ENCODE measurements at regions not wholly inside any gene's neighbourhood (a gene's known extent, or its start where the extent isn't known, plus 50 kb on each side); places are given as distances from the start of the nearest gene placed in this dataset.
"Not testable (repeated sequence)": the region's sequence is repeated elsewhere in the genome, so short reads cannot be mapped to it uniquely, and the experiment has no call there.

GRCh38 chr3:147333098-147333497 is 73.2 kb downstream of the ZIC4 start:
- FAIRE-seq, result no peak

DNA sequence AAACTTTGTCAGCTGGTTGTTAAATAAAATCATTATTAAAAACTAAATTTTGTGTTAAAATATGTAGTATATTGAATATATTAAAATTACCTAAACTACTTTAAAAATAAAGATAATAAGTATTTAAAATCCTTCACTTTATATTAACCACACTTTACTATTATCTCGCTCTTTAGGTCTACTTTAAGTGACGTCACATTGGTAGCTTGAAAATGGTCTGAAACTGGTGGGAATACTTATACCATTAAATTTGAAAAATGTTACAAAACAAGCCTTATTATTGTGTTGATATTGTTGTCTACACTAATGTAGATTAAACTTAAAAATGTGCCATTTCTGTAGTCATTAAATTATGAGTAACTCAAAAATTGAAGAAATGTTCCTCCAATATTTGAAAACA is 77.6 kb downstream of the ZIC4 start:
- FAIRE-seq, result no peak

- FAIRE-seq, result no peak
Observed at GRCh38 chr3:147324356-147324755, 82.0 kb downstream of the ZIC4 start.

GRCh38 chr3:147318900-147319299 is 87.4 kb downstream of the ZIC4 start:
- FAIRE-seq, result no peak

- not testable (repeated sequence) for FAIRE-seq
Observed at GRCh38 chr3:147317080-147317479, 89.3 kb downstream of the ZIC4 start.

- FAIRE-seq, result no peak
Observed at GRCh38 chr3:147313513-147313912, 92.8 kb downstream of the ZIC4 start.

GRCh38 chr3:147312786-147313280 is 93.5 kb downstream of the ZIC4 start:
- FAIRE-seq, result no peak

DNA sequence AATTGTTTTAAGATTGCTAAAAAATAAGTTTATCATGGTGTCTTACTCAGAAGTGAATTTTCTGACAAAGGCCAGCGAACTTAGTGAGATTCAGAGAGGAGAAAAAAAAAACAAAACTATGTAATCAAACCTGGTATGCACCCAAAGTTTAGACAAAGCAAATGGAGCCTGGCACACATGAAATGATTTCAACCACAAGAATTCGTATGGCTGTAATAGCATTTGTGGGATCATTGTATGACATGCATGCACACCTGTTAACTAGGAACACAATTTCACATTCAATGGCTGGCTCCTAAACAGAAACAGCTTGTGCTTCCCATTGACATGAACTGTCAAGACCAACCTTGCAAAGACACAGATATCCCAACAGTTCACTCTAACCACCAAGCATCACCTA is 94.6 kb downstream of the ZIC4 start:
- FAIRE-seq, result no peak

- FAIRE-seq, result no peak
Observed at GRCh38 chr3:147305533-147306250, 100.7 kb downstream of the ZIC4 start.

DNA sequence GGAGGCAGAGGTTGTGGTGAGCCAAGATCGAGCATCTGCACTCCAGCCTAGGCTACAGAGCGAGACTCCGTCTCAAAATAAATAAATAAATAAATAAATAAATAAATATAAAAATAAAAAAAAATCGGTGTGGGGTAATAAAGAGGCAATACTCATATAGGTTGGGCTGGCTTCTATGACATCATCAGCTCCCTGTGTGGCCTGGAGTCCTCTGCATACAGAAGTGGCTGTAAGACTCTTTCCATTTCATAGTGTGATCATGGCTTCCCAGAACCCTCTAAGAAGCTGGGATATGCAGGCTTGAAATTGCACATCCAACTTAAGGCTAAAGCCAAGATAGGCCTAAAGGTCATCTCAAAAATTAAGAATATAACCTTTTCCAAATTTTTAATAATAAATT is 101.6 kb downstream of the ZIC4 start:
- FAIRE-seq, result no peak

DNA sequence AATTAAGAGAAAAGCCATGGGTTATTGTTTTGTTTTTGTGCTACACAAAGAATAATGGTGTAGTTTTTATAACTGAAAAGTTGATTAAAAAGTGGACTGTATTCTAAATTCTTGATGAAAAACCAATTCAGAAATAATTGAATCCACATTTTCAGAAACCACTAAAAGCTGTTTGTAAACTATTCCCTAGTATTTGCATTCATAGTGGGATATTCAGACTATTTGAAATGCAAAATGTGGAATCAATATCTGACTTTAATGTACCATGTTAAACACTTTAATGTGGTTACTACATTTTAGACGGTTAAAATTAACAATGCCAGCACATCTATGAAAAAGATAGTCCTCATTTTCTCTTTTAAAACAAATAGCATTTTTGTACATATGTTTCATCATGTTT is 104.6 kb downstream of the ZIC4 start:
- no peak for FAIRE-seq

DNA sequence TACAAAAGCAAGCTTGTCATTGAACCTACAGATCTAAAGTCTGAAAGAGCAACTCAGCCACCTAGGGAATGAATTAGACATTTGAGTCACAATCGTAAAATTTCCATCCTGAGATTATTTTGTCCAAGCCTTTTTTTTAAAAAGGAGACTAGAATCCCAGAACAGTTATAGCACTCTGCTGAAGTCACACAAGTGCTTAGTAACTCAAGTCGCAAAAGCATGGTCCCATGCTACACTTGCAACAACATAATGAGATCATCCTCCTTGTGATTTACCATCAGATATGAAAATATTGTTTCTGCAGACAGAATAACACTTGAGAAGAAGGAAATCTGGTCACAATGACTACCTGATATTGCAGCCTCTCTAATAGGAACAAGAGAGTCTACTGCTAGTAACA is 106.7 kb downstream of the ZIC4 start:
- no peak for FAIRE-seq

- FAIRE-seq, result no peak
Observed at GRCh38 chr3:147298511-147298982, 107.8 kb downstream of the ZIC4 start.

DNA sequence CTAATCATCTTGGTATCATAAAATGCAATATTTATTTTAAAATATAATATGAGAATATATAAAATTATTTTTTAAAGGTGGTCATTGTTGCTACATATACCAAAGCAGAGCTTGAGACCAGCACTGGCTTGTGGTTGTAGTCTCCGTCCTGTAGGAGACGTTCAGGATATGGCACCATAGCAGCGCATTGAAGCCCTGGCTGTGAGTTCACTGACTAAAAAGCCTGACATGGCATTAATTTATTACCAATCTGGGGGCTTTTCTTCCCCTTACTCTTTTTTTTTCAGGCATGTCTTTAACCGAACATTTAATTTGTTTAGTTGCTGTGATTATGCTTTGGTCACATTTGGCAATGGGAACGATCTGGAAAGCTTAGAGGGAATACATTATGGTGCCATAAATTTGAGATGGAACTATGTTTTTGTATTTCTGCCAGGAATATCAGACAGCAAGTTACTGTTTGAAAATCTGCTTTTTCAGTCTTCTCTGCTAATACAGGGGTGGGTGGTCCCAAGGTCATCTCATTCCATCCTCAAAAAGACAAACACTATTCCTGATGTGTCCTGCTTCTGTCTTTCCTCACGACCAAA is 108.5 kb downstream of the ZIC4 start:
- no peak for FAIRE-seq

GRCh38 chr3:147287370-147287769 is 119.0 kb downstream of the ZIC4 start:
- FAIRE-seq, result not testable (repeated sequence)

DNA sequence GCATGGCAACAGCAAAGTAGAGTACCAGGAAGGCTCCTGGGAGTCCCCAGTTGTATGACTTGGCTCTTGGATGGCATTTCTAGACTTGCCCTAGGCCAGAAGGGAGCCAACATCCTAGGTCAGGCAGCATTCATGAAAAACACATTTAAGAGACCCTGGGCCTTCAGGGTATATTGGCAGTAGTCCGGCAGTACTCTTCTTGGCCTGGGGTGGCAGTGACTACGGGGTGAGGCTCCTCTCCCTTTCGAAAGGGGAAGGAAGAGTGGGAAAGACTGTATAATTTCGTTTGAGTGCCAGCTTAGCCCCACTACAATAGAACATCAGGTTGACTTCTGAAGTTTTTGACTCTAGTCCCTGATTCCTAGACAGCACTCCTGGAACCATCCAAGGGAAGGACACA is 136.4 kb downstream of the ZIC4 start:
- no peak for FAIRE-seq

DNA sequence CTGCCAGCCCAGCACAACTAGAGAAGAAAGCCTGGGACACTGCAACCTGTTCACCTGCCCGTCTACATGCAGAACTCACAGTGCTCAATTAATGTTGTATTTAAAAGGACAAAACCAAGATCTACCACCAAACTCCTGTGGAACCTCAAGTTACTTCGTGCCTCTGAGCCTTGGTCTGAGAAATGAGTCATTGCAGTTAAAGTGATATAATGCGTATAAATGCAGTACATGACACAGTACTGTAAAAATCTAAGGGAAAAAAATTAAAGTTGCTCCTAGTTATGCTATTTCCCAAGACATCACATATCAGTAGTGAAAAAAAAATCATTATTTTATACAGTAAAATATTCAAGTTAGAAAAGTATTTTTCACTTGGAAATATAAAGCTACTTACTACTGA is 138.9 kb downstream of the ZIC4 start:
- no peak for FAIRE-seq

DNA sequence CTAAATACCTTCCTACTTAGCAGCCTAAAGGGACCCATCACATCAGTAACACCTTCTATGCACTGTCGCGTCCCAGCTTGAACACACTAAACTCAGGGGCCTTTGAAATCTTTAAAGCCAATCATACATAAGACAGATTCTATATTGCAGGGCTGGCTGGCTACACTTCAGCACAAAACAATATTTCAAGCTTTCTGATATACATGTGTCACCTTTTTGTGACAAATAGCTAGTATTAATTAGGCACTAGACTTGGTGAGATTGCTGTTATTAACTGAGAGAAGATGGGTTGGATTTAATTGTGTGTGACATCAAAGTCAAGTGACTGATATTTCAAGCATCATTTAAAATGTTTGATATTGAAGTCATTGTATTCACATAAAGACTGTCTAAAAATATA is 148.4 kb downstream of the ZIC4 start:
- no peak for FAIRE-seq

DNA sequence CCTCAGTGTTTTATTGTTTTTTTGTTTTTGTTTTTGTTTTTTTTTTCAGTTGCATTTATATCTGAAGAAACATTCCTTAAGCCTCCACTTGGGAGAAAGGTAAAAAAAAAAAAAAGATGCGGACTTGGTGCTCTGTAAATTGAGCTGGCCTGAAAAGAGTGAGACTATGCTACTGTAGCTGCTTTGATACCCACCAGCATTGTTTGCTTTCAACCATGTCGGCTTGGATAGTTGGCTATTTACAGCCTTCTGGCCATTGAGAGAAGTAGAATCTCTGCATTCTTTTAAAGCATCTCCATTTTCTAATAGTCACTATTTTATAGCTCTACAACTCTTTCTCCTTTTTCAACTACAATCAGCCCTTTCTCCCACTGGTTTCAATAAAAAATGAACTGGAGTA is 149.6 kb downstream of the ZIC4 start:
- FAIRE-seq, result no peak

DNA sequence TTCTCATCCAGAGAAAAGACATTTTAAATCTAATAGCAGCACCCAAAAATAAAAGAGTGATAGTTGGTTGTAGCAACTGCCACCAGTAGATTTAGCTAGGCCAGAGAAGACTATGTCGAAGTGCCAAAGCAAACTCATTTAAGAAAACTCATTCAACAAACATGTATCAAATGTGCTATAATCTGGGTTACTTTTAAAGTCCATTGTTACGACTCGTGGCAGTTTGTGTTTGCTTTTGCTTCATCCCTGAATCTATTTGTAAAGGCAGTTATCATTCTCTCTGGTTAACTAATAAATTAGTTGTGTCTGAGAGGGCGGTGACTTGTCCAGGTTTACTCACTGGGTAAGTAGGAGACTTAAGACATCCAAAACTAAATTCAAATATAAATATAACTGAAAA is 159.4 kb downstream of the ZIC4 start:
- no peak for FAIRE-seq

DNA sequence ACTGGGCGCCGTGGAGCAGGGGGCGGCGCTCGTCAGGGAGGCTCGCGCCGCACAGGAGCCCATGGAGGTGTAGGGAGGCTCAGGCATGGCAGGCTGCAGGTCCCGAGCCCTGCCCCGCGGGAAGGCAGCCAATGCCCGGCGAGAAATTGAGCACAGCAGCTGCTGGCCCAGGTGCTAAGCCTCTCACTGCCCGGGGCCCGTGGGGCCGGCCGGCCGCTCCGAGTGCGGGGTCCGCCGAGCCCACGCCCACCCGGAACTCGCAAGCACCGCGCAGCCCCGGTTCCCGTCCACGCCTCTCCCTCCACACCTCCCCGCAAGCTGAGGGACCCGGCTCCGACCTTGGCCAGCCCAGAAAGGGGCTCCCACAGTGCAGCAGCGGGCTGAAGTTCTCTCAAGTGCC is 160.7 kb downstream of the ZIC4 start:
- FAIRE-seq, result not testable (repeated sequence)

GRCh38 chr3:147245022-147245421 is 161.3 kb downstream of the ZIC4 start:
- FAIRE-seq, result not testable (repeated sequence)

DNA sequence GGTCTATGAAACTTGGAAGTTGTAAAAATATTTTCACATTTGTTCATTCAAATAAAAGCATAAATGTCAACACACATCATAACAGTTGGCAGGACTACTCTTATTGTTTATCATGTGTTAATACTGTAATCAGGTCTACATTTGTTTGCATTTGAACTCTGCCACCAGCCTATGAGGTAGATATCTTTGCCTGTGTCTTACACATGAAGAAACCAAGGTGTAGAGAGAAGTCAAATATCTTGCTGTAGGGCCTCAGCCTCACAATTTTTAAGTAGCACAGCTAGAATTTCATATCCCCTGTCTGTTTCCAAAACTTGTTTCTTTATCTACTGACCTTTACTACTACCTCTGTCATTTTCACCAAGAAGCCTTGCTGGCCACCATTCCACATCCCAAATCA is 161.9 kb downstream of the ZIC4 start:
- FAIRE-seq, result no peak

- no peak for FAIRE-seq
Observed at GRCh38 chr3:147240581-147240980, 165.8 kb downstream of the ZIC4 start.

DNA sequence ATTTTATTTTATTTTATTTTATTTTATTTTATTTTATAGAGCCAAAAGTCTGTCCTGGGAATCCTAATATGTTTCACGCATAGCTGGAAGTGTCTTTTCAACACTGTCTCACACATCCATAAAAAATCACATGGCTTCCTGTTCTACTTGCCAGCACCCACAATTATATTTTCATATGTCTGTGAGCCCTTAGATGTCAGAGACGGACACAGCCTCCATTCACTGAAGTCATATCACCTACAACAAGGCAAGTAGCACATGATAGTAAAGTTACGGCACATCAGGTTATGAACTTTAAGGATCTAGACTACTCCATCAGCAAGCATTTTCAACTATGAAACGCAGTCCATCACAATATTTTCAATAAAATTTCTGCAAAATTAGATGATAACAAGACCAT is 168.4 kb downstream of the ZIC4 start:
- no peak for FAIRE-seq

All from colon (tissue), 2 donors.